Thoracic aorta (tissue), 2 donors: ENCODE measurements at regions not wholly inside any gene's neighbourhood (a gene's known extent, or its start where the extent isn't known, plus 50 kb on each side); places are given as distances from the start of the nearest gene placed in this dataset.

Experiments
- ATAC-seq: fragments of 150-250 bp; one replicate; pipeline ENCODE4 v1.8.0; 2017; ENCODE audit warnings: low read depth; ENCODE audit not compliant: insufficient number of reproducible peaks, low FRiP score
- DNase-seq: peaks from one replicate; pipeline ENCODE4 v3.0.0-alpha.2; 2020; ENCODE audit warnings: low spot score
- H3K27ac ChIP-seq, 2 donors: fragments of 200-600 bp; sonication (generic); 1 replicate in 1 of 2; 2 replicates in 1 of 2; pipeline ENCODE4 v1.5.1; 2016; ENCODE audit warnings: mild to moderate bottlenecking in 2 of 2, moderate library complexity in 2 of 2
- H3K27me3 ChIP-seq: fragments of 200-600 bp; sonication (generic); replicated peaks from 2 replicates; pipeline ENCODE4 v1.6.0; 2016; ENCODE audit warnings: mild to moderate bottlenecking; ENCODE audit not compliant: insufficient read depth
- H3K36me3 ChIP-seq: fragments of 200-600 bp; sonication (generic); one replicate; pipeline ENCODE4 v1.5.1; 2016
- H3K4me1 ChIP-seq, 2 donors: fragments of 200-600 bp; sonication (generic); 1 replicate in 1 of 2; 2 replicates in 1 of 2; pipeline versions ENCODE4 v1.5.1 to v1.6.0; 2016; ENCODE audit warnings: low read depth in 2 of 2, mild to moderate bottlenecking in 1 of 2; ENCODE audit not compliant: control insufficient read depth in 1 of 2
- H3K4me3 ChIP-seq: fragments of 200-600 bp; sonication (generic); 2 replicates; pipeline ENCODE4 v1.5.1; 2016; ENCODE audit warnings: mild to moderate bottlenecking
- H3K9me3 ChIP-seq: fragments of 200-600 bp; sonication (generic); 2 replicates; pipeline ENCODE4 v1.5.1; 2016
- TF ChIP-seq, protein P1 (sequence below): fragments of 200-600 bp; sonication (generic); IDR thresholded peaks from one replicate; pipeline ENCODE4 v1.5.1; 2019; ENCODE audit warnings: antibody characterized with exemption

DNA sequence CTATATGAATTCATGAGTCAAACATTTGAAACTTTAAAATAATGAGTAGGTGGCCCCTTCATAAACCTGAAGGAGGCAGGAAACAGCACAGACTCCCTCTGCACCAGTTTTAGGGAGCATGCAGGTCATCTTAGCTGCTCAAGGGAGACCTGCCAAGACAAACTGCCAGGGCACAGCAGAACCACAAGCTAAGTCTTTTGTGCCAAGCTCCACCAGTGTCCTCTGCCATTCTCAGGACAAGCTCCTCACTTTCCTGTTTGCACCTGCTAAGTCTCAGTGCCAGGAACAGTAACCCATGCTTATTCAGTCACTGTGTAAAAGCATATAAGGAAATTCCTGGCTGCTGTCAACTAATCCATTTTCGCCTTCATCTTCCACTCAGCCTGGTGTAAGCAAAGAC, 368.9 kb downstream of the SEC16B start:
- H3K36me3 ChIP-seq, result no peaks in the 10 kb centered on the region
- no peak for ATAC-seq
- DNase-seq, result no peak
- H3K4me1 ChIP-seq, result no peaks in the 10 kb centered on the region
- H3K9me3 ChIP-seq, result no peaks in the 10 kb centered on the region
- H3K27ac ChIP-seq, result no peak overlapping the region
- no peaks in the 10 kb centered on the region for H3K27me3 ChIP-seq
- no peak overlapping the region for H3K4me3 ChIP-seq
- TF ChIP-seq, protein P1, sequence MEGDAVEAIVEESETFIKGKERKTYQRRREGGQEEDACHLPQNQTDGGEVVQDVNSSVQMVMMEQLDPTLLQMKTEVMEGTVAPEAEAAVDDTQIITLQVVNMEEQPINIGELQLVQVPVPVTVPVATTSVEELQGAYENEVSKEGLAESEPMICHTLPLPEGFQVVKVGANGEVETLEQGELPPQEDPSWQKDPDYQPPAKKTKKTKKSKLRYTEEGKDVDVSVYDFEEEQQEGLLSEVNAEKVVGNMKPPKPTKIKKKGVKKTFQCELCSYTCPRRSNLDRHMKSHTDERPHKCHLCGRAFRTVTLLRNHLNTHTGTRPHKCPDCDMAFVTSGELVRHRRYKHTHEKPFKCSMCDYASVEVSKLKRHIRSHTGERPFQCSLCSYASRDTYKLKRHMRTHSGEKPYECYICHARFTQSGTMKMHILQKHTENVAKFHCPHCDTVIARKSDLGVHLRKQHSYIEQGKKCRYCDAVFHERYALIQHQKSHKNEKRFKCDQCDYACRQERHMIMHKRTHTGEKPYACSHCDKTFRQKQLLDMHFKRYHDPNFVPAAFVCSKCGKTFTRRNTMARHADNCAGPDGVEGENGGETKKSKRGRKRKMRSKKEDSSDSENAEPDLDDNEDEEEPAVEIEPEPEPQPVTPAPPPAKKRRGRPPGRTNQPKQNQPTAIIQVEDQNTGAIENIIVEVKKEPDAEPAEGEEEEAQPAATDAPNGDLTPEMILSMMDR, result no peak

DNA sequence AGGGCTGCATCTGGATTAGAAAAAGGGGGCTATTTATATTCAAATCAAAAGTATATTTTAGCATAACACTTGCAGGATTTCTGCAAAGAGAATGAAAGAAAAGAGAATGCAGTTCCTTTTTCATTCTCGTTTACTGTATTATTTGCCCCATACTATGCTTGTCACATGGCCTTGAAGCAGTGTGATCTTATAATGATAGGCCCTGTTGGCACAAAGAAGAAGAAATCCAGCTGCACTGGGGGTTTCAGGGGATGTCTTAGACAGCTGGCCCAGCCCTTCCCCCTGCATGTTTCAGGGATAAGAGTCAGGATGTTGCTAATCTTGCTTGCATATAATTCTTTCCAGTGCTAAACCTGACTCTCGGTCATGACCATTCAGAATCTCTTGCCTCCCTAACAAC, 369.5 kb downstream of the SEC16B start:
- TF ChIP-seq, protein P1, result no peak
- Histone ChIP-seq H3K27me3 (no peaks in the 10 kb centered on the region), H3K9me3 (no peaks in the 10 kb centered on the region), H3K36me3 (no peaks in the 10 kb centered on the region), H3K4me1 (no peaks in the 10 kb centered on the region), H3K27ac (no peak overlapping the region), H3K4me3 (no peak overlapping the region)
- no peak for ATAC-seq
- DNase-seq, result no peak

DNA sequence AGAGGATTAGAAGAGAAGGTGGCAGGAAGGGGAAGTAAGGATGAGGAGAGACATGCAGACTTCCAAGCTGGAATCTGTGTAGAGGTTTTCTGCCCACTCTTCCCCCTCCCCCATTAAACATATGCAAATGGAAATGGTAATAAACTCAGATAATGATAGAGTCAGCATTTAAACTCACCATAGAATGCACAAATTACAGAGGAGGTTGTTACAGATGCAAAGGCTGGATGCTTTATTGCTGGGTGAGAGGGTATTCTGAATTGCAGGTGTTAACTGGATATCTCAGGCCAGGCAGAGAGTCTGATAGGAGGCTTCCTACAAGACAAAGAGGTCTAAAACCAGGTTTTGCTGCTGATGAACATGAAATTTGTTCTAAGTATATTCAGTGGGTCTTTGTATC, 372.5 kb downstream of the SEC16B start:
- no peaks in the 10 kb centered on the region for H3K36me3 ChIP-seq
- TF ChIP-seq, protein P1, result no peak
- no peak overlapping the region for H3K4me3 ChIP-seq
- H3K27ac ChIP-seq, result no peak overlapping the region
- H3K4me1 ChIP-seq, result no peaks in the 10 kb centered on the region
- H3K9me3 ChIP-seq, result no peaks in the 10 kb centered on the region
- ATAC-seq (no peak), DNase-seq (no peak)
- H3K27me3 ChIP-seq, result no peaks in the 10 kb centered on the region

DNA sequence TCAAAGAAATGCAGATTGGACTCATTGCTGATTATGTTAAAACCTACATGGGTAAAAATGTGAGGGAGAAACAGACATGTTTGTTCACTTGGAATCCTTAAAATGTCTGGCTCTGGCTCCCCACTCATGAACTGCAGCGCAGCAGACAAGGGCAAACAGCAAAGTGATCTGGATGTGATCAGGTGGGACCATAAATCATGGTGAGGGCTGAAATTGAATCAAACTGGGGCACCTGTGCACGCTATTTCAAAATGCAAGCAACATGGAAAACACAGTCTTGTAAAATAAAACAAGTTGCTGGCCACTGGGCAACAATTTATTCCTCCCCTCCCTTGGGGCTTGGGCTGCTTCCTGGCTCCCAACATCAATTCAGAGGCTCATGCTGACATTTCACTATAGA, 373.4 kb downstream of the SEC16B start:
- no peaks in the 10 kb centered on the region for H3K36me3 ChIP-seq
- ATAC-seq (no peak), DNase-seq (no peak)
- H3K4me1 ChIP-seq, result no peaks in the 10 kb centered on the region
- H3K9me3 ChIP-seq, result no peaks in the 10 kb centered on the region
- no peak overlapping the region for H3K4me3 ChIP-seq
- TF ChIP-seq, protein P1, result no peak
- H3K27me3 ChIP-seq, result no peaks in the 10 kb centered on the region
- no peak overlapping the region for H3K27ac ChIP-seq

DNA sequence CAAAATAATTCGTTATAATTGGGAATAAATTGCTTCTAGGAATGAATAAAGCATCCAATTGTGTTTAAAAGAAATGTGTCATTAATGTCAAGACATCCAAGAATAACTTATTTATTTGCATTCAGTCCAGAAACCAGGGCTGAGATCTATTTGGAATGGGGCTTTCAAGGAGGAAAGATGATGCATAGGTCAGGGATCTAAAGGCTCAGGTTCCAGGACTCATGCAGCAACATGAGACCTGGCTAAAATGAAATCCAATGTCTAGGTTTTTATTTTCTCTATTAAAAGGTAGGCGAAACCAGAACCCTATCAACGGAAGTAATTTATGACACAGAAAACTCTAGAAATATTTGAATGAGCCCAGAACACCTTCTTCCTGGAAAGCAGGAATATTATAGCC, 376.8 kb downstream of the SEC16B start:
- H3K27ac ChIP-seq, result no peak overlapping the region
- no peak overlapping the region for H3K4me3 ChIP-seq
- H3K36me3 ChIP-seq, result no peaks in the 10 kb centered on the region
- TF ChIP-seq, protein P1, result no peak
- H3K9me3 ChIP-seq, result no peaks in the 10 kb centered on the region
- H3K4me1 ChIP-seq, result no peaks in the 10 kb centered on the region
- DNase-seq (no peak), ATAC-seq (no peak)
- H3K27me3 ChIP-seq, result no peaks in the 10 kb centered on the region
